ENCODE measurements at regions not wholly inside any gene's neighbourhood (a gene's known extent, or its start where the extent isn't known, plus 50 kb on each side); places are given as distances from the start of the nearest gene placed in this dataset.

DNA sequence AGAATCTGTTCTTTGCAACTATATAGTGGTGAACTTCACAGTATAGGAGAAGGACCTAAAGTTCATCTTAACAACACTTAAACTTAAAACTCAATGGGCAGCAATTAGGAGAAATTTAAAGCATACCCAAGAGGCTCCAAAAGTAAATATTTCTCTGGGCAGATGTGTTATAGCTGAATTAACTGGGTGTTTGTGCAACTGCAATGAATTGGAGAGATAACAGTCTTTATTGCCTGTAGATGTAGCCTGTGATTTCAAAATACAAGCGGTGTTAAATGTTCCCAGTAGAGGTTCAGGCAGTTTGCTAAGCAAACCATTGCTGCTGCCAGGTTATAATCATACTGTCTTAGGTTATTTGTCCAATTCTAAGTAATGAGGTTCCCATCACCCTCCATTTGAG is 294.1 kb upstream of the MTNR1B start:
- peaks cover 0 to 11% (median 4%) of the 10 kb centered on the region in 4 donors for H3K9me3 ChIP-seq
- no peak overlapping the region for H3K4me3 ChIP-seq
- DNase-seq: no peak
- TF ChIP-seq EP300 (IDR thresholded peaks at IDR 0.05) (no peak), POLR2A (IDR thresholded peaks at IDR 0.05) (no peak), POLR2AphosphoS5 (IDR thresholded peaks at IDR 0.05) (no peak)
- TF ChIP-seq, protein P1, sequence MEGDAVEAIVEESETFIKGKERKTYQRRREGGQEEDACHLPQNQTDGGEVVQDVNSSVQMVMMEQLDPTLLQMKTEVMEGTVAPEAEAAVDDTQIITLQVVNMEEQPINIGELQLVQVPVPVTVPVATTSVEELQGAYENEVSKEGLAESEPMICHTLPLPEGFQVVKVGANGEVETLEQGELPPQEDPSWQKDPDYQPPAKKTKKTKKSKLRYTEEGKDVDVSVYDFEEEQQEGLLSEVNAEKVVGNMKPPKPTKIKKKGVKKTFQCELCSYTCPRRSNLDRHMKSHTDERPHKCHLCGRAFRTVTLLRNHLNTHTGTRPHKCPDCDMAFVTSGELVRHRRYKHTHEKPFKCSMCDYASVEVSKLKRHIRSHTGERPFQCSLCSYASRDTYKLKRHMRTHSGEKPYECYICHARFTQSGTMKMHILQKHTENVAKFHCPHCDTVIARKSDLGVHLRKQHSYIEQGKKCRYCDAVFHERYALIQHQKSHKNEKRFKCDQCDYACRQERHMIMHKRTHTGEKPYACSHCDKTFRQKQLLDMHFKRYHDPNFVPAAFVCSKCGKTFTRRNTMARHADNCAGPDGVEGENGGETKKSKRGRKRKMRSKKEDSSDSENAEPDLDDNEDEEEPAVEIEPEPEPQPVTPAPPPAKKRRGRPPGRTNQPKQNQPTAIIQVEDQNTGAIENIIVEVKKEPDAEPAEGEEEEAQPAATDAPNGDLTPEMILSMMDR (IDR thresholded peaks at IDR 0.05): no peak
- no peaks in the 10 kb centered on the region for H3K36me3 ChIP-seq
- no peak overlapping the region for H3K27ac ChIP-seq
- WGBS, 5 donors: 44 to 68% (median 54%) methylated on average over 1 of the region's 1 CpG
- intact Hi-C loops (cut with DNase I; ENCODE audit: low total_unique reads): no loop called here
- H3K4me1 ChIP-seq: peaks cover 0 to 14% (median 0%) of the 10 kb centered on the region in 4 donors
- no peaks in the 10 kb centered on the region for H3K27me3 ChIP-seq

DNA sequence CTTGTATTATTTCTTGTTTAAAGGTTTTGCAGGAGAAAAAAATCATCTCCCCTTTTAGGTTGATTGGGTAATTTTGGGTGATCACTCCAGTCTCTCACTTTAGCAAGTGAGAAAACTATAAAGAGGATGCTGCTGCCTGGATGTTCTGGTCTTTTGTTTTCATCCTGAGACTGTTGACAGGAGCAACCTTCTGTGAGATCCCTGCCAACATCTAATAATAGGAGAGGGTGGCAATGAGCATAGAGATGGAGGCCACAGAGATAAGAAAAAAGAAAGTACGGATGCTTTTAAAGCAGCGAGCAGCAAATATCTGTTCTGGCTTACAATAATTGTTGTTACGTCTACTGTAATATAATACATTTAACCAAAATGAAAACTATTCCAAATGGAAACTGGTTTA is 293.6 kb upstream of the MTNR1B start:
- Histone ChIP-seq H3K27ac (no peak overlapping the region), H3K27me3 (no peaks in the 10 kb centered on the region), H3K36me3 (no peaks in the 10 kb centered on the region), H3K4me3 (no peak overlapping the region), H3K9me3 (peaks cover 0 to 11% (median 4%) of the 10 kb centered on the region in 4 donors), H3K4me1 (peaks cover 0 to 9% (median 0%) of the 10 kb centered on the region in 4 donors)
- DNase-seq: no peak
- intact Hi-C loops (cut with DNase I; ENCODE audit: low total_unique reads): no loop called here
- TF ChIP-seq, protein P1 (IDR thresholded peaks at IDR 0.05): no peak
- no peak for TF ChIP-seq POLR2AphosphoS5 (IDR thresholded peaks at IDR 0.05)
- 69 to 87% (median 77%) methylated on average over 3 of the region's 3 CpGs for WGBS, 5 donors

DNA sequence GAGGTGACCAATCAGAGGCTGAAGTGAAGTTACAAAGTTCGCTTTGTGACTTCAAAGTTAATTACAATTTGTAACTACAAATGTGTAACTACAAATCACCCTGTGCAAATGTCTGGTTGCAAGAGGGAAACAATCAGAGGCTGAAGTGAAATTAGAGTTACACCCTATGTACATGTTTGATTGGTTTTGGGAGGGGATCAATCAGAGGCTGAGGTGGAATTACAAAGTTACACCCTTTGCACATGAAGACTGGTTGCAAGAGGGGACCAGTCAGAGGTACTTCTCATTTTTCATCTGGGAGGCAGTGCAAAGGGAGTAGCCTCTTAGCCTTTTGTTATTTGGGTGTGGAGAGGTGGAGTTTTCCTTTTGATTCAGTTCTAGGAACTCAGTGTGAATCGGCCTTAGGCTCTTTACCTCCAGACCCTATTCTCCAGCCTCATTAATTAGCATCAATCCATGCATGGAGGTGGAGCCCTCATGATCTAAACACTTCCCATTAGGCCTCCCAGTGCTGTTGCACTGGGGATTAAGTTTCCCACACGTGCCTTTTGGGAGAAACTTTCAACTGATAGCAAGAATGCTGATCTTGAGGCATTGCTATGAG is 291.3 kb upstream of the MTNR1B start:
- TF ChIP-seq POLR2AphosphoS5 (IDR thresholded peaks at IDR 0.05): no peak
- TF ChIP-seq, protein P1 (IDR thresholded peaks at IDR 0.05): no peak
- H3K4me3 ChIP-seq: no peak overlapping the region
- DNase-seq: no peak
- WGBS, 5 donors: 36 to 44% (median 41%) methylated on average over 3 of the region's 3 CpGs
- H3K9me3 ChIP-seq: peaks cover 0 to 11% (median 4%) of the 10 kb centered on the region in 4 donors
- H3K27ac ChIP-seq: no peak overlapping the region
- no peaks in the 10 kb centered on the region for H3K27me3 ChIP-seq
- intact Hi-C loops (cut with DNase I; ENCODE audit: low total_unique reads): no loop called here
- H3K36me3 ChIP-seq: no peaks in the 10 kb centered on the region
- H3K4me1 ChIP-seq: peaks cover 0 to 9% (median 0%) of the 10 kb centered on the region in 4 donors

DNA sequence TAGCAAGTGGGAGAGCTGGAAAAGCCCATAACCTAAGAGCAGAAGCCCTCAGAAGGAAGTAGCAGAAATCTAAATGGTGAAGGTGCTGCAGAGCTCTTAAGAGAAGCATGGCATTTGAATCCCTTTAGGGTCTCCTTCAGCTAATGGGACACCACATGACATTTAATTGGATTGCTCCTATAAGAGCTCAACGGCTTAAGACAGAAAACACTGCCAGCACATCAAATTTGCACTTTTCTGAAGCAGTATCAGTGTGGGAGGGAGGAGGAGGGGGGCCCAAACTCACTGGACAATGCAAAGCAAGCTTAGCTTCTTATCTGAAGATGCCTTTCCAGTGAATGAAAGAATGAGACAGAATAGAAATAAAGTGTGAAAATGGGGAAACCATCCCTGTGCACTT is 287.9 kb upstream of the MTNR1B start:
- H3K4me3 ChIP-seq: no peak overlapping the region
- 20 to 62% (median 40%) methylated on average over 1 of the region's 1 CpG for WGBS, 5 donors
- no peaks in the 10 kb centered on the region for H3K36me3 ChIP-seq
- no peaks in the 10 kb centered on the region for H3K4me1 ChIP-seq
- no peaks in the 10 kb centered on the region for H3K27me3 ChIP-seq
- DNase-seq: no peak
- intact Hi-C loops (cut with DNase I; ENCODE audit: low total_unique reads): no loop called here
- peaks cover 0 to 11% (median 4%) of the 10 kb centered on the region in 4 donors for H3K9me3 ChIP-seq
- H3K27ac ChIP-seq: no peak overlapping the region
- TF ChIP-seq POLR2A (IDR thresholded peaks at IDR 0.05): no peak
- TF ChIP-seq, protein P1 (IDR thresholded peaks at IDR 0.05): no peak
- no peak for TF ChIP-seq EP300 (IDR thresholded peaks at IDR 0.05)
- TF ChIP-seq POLR2AphosphoS5 (IDR thresholded peaks at IDR 0.05): no peak

Data from stomach (tissue), 8 donors.